HG02885 (cell line): ENCODE measurements at regions not wholly inside any gene's neighbourhood (a gene's known extent, or its start where the extent isn't known, plus 50 kb on each side); places are given as distances from the start of the nearest gene placed in this dataset.

Source experiments
- ATAC-seq: cut with Tn5 transposase; IDR thresholded peaks from one replicate; pipeline ENCODE4 v1.9.1; 2021; ENCODE audit warnings: mild to moderate bottlenecking; ENCODE audit not compliant: unreplicated experiment, poor library complexity

DNA sequence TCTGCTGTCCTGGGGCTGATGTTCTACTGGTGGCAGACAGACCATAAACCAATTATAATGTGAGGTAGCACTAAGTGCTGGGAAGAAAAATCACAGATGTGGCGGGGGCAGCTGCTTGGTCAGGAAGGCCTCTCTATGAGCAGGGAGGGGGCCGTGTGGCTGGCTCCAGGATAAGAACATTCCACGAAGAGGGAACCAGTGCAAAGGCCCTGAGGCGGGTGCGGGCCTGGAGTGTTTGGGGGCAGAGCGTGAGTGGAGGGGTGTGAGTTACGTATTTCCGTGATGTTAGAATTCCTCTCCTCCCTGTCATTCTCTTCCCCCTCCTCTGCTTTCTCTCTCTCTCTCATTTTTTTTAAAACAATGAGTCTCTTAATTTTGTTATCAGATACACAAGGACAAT lies 67.2 kb downstream of the CEBPB start:
- ATAC-seq: no peak

DNA sequence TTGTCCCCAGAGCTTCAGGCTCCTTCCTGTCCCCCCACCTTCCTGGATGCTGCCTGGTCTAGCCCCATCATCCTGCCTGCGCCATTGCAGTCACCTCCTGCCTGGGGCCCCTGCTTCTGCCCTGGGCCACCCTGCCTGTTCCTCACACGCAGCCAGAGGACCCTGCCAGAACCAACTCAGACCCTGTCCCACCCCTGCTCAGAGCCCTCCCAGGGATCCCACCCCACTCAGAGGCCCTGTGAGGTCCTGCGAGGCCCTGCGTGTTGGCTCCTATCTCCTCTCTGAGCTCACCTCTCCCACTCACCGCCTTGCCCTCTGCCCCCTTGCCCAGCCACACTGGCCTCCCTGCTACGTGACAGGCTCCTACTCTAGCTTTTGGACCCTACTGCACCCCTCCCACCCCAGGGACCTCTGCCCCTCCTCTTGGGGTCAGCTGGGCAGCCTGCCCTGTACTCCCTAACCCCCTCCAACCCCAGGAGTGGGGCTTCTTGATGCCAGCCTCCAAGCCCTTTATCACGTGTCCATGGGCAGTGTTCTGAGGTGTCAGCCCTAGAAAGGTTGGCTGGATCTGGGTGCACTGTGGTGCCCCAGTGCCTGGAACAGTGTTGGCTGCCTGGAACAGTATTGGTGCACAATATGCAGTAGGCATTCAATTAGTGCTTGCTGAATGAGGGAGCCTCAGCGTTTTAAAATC lies 68.3 kb downstream of the CEBPB start:
- ATAC-seq: no peak

DNA sequence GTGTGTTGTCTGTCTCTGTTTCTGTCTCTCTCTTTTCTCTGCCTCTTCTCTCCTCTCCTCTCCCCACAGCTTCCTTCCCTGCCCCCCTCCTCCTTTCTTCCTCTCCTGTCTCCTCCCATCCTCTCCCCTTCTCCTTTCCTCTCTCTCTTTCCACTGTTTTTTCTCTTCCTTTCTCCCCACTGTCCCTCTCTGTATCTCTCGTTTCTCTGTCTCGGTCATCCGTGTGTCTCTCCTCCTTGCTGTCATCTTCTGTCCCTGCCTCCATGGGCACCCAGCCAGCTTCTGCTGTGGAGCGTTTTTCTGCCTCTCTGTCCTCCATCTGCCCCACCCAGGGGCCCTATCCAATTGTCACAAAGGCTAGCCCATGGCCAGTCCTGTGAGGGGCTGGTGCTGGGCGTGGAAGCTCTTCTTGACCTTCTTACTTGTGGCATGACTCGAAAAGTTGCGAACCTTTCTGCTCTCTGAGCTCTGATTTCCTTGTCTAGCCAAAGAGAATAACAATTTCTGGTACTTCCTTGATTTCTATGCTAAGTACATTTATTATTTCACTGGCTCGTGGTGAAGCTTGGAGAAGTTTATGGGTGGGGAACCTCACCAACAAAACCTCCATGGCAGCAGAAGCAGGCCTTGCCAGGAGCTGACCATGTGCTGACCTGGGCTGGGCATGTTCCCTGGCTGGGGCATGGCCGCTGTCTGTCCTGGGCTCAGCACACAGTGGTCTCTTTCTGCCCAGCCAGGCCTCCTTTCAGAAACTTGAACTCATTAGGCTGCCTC lies 69.3 kb downstream of the CEBPB start:
- no peak for ATAC-seq

DNA sequence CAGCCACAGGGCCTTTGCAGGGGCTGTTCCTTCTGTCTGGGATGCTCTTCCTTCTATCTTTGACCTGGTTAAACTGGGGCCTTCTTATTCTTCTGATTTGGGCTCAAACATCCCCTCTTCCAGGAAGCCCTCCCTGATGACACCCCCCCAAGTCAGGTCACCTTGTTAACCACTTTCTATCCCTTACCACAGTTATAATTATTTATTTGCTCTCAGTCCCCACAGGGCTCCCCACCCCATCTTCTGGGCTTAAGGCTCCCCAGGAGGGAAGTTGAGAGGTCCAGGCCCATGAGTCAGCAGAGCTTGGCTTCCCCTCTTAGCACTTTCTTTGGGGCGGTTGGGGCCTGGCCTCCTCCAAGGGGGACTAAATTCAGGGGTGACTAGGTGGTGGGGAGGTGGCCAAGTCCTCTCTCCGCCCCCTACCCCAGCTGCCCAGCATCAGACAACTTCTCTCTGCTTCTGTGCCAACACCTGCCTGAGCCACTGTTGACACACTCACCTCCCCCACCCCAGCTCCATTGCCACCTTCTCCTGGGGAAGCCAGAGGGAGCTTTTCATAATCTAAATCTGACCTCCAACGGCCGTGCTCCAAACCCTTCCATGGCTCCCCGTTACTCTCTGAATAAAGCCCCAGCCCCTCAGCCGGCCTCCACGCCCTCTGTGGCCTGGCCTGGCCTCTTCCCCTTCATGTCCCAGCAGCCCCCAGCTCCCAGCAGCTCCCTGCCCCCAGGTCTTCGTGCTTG lies 70.0 kb downstream of the CEBPB start:
- ATAC-seq: no peak

DNA sequence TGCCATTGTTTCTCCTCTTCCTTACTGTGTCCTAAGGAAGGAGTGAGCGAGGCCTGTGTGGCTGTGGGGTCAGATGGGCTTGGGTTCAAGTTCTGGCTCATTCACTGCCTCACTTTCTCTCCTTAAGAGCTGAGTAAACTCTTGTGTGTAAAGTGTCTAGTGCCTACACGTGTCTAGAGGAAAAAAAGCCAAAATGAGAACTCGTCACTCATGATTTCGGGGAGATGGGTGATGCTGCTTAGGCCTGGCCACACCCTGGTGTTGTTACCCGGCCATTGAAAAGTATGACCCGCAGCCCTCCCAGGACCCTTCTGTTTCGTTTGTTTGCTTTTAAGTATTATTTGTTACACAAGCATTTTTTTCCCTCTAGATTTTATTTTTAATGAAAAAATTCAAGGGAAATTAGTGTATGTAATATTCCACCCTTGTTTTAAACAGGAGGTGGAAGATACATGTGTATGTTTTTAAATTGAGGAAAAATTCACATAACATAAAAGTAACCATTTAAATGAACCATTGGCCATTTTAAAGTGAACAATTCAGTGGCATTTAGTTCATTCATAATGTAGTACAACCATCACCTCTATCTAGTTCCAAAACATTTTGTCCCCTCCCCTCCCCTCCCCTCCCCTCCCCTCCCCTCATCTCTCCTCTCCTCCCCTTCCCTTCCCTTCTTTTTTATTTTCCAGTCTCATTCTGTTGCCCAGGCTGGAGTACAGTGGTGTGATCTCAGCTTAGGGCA lies 71.0 kb downstream of the CEBPB start:
- no peak for ATAC-seq

DNA sequence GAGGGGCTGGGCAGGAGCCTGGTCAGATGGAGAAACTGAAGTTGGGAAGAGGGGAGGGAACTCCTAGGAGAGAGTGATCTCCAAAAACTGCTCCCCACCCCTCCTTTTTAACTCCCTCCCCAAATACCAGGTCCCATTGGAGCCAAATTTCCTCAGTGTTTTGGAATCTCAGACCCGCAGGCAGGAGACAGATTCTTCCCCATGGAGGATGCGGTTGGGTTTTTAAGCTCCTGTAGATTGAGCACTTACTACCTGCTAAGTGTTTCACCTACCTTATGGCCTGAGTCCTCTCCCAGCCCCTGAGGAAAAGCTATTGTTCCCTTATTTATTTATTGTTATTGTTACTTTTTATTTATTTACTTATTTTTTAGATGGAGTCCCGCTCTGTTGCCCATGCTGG lies 73.2 kb downstream of the CEBPB start:
- no peak for ATAC-seq

DNA sequence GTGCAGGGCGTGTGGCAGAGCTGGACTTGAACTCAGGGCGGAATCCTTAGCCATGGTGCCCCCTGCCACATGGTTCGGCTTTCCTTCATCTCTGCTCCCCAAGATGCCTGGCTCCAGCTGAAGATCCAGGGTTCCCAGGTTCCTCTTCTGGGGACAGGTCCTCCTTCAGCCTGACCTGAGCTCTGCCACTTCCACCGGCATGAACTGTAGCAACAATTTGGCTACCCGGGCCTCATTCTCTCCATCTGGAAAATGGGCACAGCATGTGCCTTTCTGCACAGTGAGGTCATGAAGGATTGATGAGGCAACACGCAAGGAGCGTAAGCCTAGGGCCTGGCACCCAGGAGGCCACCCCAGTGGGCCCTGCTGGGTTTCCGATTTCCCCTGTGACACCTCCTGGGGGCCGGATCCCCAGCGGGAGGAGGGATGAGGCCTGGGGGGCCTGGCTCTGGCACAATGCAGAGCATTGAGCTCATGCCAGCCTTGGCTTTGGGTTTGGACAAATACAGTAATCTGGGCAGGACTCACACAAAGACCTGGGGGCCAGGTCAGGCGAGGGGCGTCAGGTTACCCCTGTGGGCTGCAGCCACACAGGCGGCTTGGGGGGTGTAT lies 74.0 kb downstream of the CEBPB start:
- ATAC-seq: no peak

DNA sequence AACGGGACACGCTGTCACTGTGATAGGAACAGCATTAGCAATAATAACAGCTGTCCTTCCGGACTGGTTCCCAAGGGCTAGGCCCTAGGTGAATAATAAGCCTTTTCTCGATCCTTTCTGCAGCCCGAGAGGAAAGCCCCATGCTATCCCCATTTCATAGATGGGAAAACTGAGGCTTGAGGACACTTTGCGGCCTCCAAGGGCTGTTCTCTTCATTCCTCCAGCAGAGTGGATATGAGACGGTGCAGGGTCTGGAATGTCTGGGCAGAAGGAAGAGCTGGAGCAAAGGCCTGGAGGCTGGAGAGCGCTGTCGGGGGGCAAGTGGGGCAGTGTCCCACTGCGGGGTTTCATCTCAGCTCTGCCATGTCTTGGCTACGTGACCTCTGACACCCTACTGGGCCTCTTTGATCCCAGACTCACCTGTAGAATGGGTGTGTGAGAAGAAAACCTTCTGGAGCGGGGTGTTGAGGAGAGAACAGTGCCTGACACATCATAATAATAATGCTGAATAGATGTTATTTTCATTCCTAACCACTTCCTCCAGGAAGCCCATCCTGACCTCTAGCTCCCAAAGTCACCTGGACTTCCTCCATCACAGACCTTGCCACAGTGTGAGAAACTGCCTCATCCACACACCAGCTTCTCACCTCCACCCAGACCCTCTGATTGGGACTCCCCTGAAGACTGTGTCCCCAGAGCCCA lies 74.8 kb downstream of the CEBPB start:
- no peak for ATAC-seq

DNA sequence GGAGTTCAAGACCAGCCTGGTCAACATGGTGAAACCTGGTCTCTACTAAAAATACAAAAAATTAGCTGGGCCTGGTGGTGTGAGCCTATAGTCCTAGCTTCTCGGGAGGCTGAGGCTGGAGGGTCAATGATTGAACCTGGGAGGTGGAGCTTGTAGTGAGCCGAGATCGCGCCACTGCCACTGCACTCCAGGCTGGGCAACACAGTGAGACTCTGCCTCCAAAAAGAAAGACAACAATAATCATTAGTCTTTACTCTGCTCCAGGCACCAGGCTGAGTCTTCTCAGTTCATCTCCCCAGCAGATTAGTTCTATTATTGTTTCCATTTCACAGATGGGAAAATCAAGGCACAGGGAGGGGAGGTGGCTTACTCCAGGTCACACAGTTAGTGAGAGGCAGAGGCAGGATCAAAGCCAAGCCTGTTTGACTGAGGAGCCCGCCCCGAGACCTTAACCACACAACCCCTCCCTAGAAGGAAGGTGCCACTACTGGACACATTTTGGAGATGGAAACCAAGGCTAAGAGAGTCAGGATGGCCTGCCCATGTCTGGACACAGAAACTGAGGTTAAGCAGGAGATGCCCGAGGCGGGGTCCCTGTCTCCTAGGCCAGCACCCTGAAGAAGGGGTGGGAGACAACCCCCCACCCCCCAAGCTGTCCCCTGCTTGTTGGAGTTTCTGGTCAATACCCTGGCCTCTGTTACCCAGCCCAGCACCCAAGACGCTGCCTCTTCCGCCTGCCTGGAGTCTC lies 75.8 kb downstream of the CEBPB start:
- ATAC-seq: no peak

DNA sequence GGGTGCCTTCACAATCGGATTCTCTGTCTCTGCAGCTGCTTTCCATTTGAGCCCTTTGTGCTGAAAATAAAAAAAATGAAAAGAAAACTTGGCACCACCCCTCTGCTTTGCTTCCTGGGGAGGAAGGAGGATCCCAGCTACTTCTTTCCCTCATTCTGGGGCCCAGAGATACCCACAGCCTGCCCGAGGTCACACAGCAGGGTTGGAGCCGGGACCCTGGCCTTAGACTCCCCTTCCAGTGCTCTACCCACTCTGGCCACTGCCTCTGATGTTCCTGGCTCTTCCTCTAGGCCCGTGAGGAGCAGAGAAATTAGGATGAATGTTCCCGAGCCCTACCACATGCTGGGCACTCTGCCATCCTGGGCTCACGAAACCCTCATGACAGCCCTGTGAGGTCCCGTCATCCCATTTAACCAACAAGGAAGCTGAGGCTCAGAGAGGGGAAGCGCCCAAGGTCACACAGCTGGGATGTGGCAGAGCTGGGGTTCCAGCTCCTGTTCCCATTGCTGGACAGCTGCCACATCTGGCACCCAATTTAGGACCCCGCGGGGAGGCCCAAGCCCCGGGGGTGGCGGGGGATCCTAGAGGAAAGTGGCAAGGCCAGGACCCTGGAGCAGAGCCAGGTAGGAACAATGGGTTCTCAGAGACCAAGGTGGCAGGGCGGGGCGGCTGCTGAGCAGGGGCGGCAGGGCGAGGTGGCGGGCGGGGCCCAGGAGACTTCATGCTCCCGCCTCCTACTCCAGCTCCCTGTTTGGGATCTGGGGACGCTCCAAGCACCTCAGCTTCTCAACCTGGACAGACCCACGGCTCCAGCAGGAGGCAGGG lies 76.6 kb downstream of the CEBPB start:
- ATAC-seq: no peak

DNA sequence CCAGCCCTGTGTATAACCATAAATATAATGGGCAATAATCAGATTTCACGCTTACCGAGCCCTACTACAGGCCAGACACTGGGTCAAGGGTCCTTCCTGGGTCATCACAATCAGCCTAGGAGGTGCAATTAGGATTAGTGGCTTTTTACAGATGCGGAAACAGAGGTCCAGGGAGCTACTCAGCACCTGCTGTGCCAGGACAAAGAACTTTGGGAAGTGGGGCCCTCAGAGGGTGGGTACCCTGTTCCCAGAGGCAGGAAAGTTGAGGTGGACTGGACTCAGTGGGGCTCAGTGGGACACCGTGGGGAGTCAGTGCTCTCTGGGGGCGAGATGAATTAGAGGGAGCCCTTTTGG lies 77.2 kb downstream of the CEBPB start:
- ATAC-seq: no peak

DNA sequence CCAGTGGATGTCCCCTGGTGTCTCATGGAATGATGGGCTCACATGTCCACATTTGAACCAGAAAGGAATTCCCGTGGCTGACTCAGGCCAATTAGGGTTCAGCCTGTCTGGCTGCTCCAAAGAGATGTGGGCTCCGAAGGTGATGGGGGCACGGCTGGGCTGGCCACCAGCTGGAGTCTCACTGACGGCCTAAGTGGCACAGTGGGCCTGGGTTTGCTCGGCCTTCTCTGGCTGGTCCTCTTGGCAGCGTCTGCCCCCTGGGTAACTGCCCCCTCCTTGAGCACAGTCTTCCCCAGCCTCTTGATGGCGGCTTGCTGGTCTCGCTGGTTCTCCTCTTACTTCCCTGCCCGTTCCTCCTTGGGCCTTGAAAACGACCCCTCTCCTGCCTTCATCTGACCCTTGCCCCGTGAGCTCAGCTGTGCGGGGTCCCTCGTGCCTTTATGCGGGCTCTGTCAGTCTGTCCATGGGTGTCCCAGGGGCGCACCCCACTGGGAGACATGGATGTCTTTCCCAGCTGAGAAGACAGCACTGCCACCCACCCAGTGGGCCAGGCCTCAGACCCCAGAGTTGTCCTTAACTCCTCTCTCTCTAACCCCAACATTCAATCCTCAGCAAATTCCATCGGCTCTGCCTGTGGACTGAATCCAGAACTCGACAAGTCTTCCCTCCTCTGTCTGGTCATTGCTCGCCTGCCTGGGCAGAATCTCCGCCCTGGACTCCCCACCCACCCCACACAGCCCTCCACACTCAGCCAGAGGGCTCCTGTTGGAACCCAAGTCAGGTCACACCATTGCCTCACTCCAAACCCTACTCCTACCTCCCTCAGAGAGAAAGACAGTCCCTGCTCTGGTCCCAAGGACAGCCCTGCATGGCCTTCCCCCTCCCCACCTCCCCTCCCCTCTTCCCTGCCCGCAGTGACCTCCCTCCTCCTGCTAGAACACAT lies 78.7 kb downstream of the CEBPB start:
- ATAC-seq: no peak

DNA sequence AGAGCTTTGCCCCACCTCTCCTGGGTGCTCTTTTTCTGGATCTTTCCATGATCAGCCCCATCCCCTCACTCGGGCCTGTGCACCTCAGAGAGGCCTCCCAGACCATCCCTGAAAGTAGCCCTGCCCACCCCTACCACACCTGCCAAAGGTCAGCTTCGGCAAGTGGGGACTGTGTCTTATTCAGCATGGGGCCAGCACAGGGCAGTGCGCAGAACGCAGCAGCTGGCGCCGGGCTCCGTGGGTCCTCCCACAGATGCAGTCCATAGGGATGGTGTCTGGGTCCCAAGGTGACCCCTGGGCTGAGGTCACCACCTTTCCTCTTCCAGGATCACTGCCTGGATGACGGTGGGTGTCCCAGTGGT lies 79.4 kb downstream of the CEBPB start:
- no peak for ATAC-seq

DNA sequence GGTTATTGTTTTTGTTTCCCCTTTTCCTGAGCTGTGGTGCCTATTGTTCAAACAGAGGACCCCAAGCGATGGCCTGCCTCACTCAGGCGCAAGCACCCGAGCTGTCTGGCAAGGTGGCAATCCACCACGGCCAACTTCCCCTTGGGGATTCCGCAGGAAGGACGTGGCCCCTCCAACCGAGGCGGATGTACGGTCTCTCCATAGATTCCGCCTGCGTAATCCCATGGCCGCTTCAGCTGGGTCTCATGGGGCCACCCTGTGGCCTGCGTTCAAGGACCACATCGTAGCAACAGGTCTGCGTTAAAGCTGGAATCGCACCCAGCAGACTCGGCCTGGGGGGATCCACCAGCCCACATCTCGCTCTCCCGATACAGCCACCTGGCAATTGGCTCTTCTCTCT lies 79.9 kb downstream of the CEBPB start:
- ATAC-seq: no peak

DNA sequence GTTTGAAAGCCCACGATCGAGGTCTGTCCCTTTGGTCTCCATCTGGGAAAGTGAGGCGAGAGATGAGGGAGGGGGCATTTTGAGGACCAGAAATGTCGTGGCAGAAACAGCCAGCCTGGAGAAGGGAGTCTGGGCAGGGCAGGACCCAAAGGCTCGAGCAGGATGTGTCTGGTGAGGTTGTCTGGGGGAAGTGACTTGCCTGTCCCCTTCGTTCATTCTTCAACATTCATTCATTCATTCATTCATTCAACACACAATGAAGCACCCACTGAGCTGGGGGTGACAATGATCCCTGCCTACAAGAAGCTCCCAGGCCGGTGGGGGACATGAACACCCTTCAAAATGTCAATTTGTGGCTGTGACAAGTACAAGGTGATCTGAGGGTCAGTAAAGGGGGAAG lies 80.5 kb downstream of the CEBPB start:
- no peak for ATAC-seq

DNA sequence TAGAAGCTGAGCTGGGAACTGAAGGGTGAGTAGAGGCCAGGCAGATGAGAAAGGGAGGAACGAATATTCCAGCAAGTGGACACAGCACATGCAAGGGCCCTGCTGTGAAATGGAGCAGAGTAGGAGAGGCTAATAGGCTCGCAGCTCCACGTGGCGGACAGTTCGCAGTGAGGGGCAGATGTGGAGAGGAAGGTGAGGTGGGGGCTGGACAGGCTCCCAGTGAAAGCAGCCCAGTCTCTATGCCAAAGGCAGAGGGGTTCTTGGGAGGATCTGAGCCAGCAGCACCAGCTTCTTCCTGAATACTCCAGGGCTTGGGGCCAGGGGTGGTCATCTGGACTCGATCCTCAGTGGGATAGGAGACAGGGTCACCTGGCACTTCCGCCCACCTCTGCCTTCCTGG lies 81.0 kb downstream of the CEBPB start:
- ATAC-seq: no peak

DNA sequence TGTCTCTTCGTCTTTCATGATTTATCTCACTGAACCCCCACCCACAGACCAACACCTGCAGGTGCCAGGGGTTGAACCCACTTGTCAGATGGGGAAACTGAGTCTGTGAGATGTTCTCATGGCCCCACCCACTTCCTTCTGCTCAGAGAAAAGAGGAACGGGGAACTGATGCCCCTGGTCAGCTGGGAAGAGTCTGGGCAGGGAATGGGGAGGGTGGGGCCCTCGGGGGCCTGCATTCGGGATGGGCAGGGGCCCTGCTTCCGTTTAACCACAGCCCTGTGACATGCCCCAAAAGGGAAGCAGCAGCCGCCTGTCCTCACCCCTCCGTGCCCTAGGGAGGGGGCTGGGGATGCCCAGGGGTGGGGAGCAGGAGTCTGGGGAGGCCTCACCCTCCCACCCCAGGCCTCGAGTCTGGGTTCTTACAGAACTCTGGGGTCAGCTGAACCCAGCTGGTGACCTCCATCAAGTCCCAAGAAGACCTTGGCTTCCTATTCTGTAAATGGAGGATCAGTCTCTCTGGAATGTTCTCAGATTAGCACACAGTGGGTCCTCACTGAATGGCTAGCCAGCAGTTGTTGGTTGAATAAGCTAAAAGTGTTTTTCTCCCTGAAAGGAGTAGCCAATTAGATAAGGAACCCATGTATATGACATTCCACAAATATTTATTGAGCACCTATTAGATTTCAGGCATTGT lies 81.5 kb downstream of the CEBPB start:
- ATAC-seq: no peak
